Calu3 (cell line): ENCODE measurements at regions not wholly inside any gene's neighbourhood (a gene's known extent, or its start where the extent isn't known, plus 50 kb on each side); places are given as distances from the start of the nearest gene placed in this dataset.

Experiments used
- BruUV-seq: library from RNA; stranded (reverse); fragments of 400-500 nt; replicated peaks from 2 replicates; lab custom pipeline; 2021; lab: Mats Ljungman, UMichigan
- CTCF ChIA-PET: fragments of 300-600 bp; sonication (Branson Sonifier 250); formaldehyde crosslinking; loops from one replicate; lab custom pipeline; 2022; ENCODE audit warnings: antibody characterized with exemption; lab: Charles Lee
- DNase-seq: peaks from one replicate; pipeline ENCODE4 v3.0.0; 2022
- H3K27ac Mint-ChIP-seq: one replicate; pipeline ENCODE4 v1.8.0; 2022; ENCODE audit warnings: mixed read lengths; ENCODE audit not compliant: unreplicated experiment
- H3K27me3 Mint-ChIP-seq: one replicate; pipeline ENCODE4 v1.8.0; 2022; ENCODE audit warnings: mixed read lengths; ENCODE audit not compliant: unreplicated experiment
- H3K36me3 Mint-ChIP-seq: one replicate; pipeline ENCODE4 v1.8.0; 2022; ENCODE audit warnings: mild to moderate bottlenecking, moderate library complexity, mixed read lengths; ENCODE audit not compliant: insufficient read depth, unreplicated experiment
- H3K4me1 Mint-ChIP-seq: one replicate; pipeline ENCODE4 v1.8.0; 2022; ENCODE audit warnings: mild to moderate bottlenecking, low read depth, mixed read lengths; ENCODE audit not compliant: unreplicated experiment
- H3K4me3 Mint-ChIP-seq: one replicate; pipeline ENCODE4 v1.8.0; 2022; ENCODE audit warnings: mild to moderate bottlenecking, low read depth, moderate library complexity, mixed read lengths; ENCODE audit not compliant: unreplicated experiment
- H3K9me3 Mint-ChIP-seq: one replicate; pipeline ENCODE4 v1.8.0; 2022; ENCODE audit warnings: low read depth, mixed read lengths; ENCODE audit not compliant: unreplicated experiment
- CTCF ChIP-seq: fragments of 200-600 bp; IDR thresholded peaks from one replicate; pipeline ENCODE4 v1.8.0; 2022; ENCODE audit warnings: antibody characterized with exemption; ENCODE audit not compliant: unreplicated experiment
- intact Hi-C: fragments of 100-400 bp; cut with micrococcal nuclease; formaldehyde crosslinking; loops from one replicate; pipeline ENCODE4 v1.10.0; 2022; ENCODE audit not compliant: unreplicated experiment

- no peak for DNase-seq
- no TSS peak for BruUV-seq
- Mint-ChIP-seq H3K36me3 (no peaks in the 10 kb centered on the region), H3K4me3 (no peak overlapping the region), H3K4me1 (no peaks in the 10 kb centered on the region), H3K27ac (no peak overlapping the region), H3K27me3 (no peaks in the 10 kb centered on the region), H3K9me3 (peaks cover 2% of the 10 kb centered on the region)
- CTCF ChIA-PET: no interaction called here
- TF ChIP-seq CTCF: no peak
- intact Hi-C loops: no loop called here
Measured at GRCh38 chr4:14368391-14368790, 633.9 kb upstream of the CPEB2 start.

- intact Hi-C loops: no loop called here
- CTCF ChIA-PET: no interaction called here
- Mint-ChIP-seq H3K36me3 (no peaks in the 10 kb centered on the region), H3K27me3 (no peaks in the 10 kb centered on the region), H3K27ac (no peak overlapping the region), H3K4me3 (no peak overlapping the region), H3K4me1 (no peaks in the 10 kb centered on the region), H3K9me3 (peaks cover 2% of the 10 kb centered on the region)
- no TSS peak for BruUV-seq
- TF ChIP-seq CTCF: no peak
- DNase-seq: no peak
Measured at GRCh38 chr4:14371131-14371530, 631.1 kb upstream of the CPEB2 start.

GRCh38 chr4:14375816-14376215, 626.5 kb upstream of the CPEB2 start:
- no TSS peak for BruUV-seq
- H3K4me1 Mint-ChIP-seq: no peaks in the 10 kb centered on the region
- no peak for TF ChIP-seq CTCF
- H3K27ac Mint-ChIP-seq: no peak overlapping the region
- H3K36me3 Mint-ChIP-seq: no peaks in the 10 kb centered on the region
- DNase-seq: no peak
- H3K27me3 Mint-ChIP-seq: no peaks in the 10 kb centered on the region
- no peaks in the 10 kb centered on the region for H3K9me3 Mint-ChIP-seq
- no peak overlapping the region for H3K4me3 Mint-ChIP-seq
- intact Hi-C loops: no loop called here
- CTCF ChIA-PET: no interaction called here

GRCh38 chr4:14379183-14379582, 623.1 kb upstream of the CPEB2 start:
- Mint-ChIP-seq H3K9me3 (no peaks in the 10 kb centered on the region), H3K27ac (no peak overlapping the region), H3K36me3 (no peaks in the 10 kb centered on the region), H3K27me3 (no peaks in the 10 kb centered on the region), H3K4me3 (no peak overlapping the region), H3K4me1 (no peaks in the 10 kb centered on the region)
- DNase-seq: no peak
- TF ChIP-seq CTCF: no peak
- BruUV-seq: no TSS peak
- intact Hi-C loops: no loop called here
- CTCF ChIA-PET: no interaction called here
